IPS DF 4.7 (cell line): ENCODE measurements at regions not wholly inside any gene's neighbourhood (a gene's known extent, or its start where the extent isn't known, plus 50 kb on each side); places are given as distances from the start of the nearest gene placed in this dataset.

Experiments used
- DNase-seq: peaks from one replicate; pipeline ENCODE4 v3.0.0-alpha.2; 2013; ENCODE audit warnings: low spot score; ENCODE audit errors: extremely low read depth

- no peak for DNase-seq
Observed at GRCh38 chr18:53817976-53818950, 406.2 kb downstream of the MBD2 start.

GRCh38 chr18:53800171-53800570, 424.3 kb downstream of the MBD2 start:
- DNase-seq = no peak

GRCh38 chr18:53799134-53799533, 425.3 kb downstream of the MBD2 start:
- DNase-seq = no peak

- DNase-seq = no peak
Observed at GRCh38 chr18:53798516-53798915, 426.0 kb downstream of the MBD2 start.

- no peak for DNase-seq
Observed at GRCh38 chr18:53797998-53798495, 426.4 kb downstream of the MBD2 start.

GRCh38 chr18:53796040-53796729, 428.3 kb downstream of the MBD2 start:
- DNase-seq = no peak

GRCh38 chr18:53795610-53796009, 428.9 kb downstream of the MBD2 start:
- no peak for DNase-seq

- DNase-seq = no peak
Observed at GRCh38 chr18:53795061-53795460, 429.4 kb downstream of the MBD2 start.

GRCh38 chr18:53792762-53793161, 431.7 kb downstream of the MBD2 start:
- no peak for DNase-seq

GRCh38 chr18:53790786-53791185, 433.7 kb downstream of the MBD2 start:
- DNase-seq = no peak

GRCh38 chr18:53789376-53790247, 434.9 kb downstream of the MBD2 start:
- DNase-seq = no peak

- no peak for DNase-seq
Observed at GRCh38 chr18:53785811-53786210, 438.7 kb downstream of the MBD2 start.

- DNase-seq = no peak
Observed at GRCh38 chr18:53784253-53784652, 440.2 kb downstream of the MBD2 start.

- no peak for DNase-seq
Observed at GRCh38 chr18:53780666-53781065, 443.8 kb downstream of the MBD2 start.

- DNase-seq = no peak
Observed at GRCh38 chr18:53772293-53772692, 452.2 kb downstream of the MBD2 start.

GRCh38 chr18:53771664-53772063, 452.8 kb downstream of the MBD2 start:
- no peak for DNase-seq

GRCh38 chr18:53765211-53765610, 459.3 kb downstream of the MBD2 start:
- no peak for DNase-seq

GRCh38 chr18:53764086-53764485, 460.4 kb downstream of the MBD2 start:
- DNase-seq = no peak

GRCh38 chr18:53757328-53757727, 467.1 kb downstream of the MBD2 start:
- DNase-seq = no peak

- no peak for DNase-seq
Observed at GRCh38 chr18:53756610-53756972, 467.9 kb downstream of the MBD2 start.

- no peak for DNase-seq
Observed at GRCh38 chr18:53755914-53756609, 468.4 kb downstream of the MBD2 start.
